Thyroid gland (tissue), 4 donors: ENCODE measurements at regions not wholly inside any gene's neighbourhood (a gene's known extent, or its start where the extent isn't known, plus 50 kb on each side); places are given as distances from the start of the nearest gene placed in this dataset.

Source experiments
- CTCF ChIP-seq, 6 experiments: fragments of 200-600 bp in 3 of 6; fragments of 450-650 bp in 3 of 6; sonication (generic) in 3 of 6; IDR thresholded peaks; one replicate each; pipeline ENCODE4 v1.5.1; 2016 to 2019; ENCODE audit warnings: antibody characterized with exemption in 6 of 6, mild to moderate bottlenecking in 2 of 6, inconsistent platforms in 1 of 6, moderate library complexity in 1 of 6
- POLR2A ChIP-seq, 2 donors: fragments of 450-650 bp; IDR thresholded peaks; one replicate each; pipeline ENCODE4 v1.6.1; 2017; ENCODE audit warnings: antibody characterized with exemption in 2 of 2, mild to moderate bottlenecking in 2 of 2, moderate library complexity in 1 of 2

GRCh38 chr2:138084206-138084605, 119.9 kb downstream of the HNMT start:
- TF ChIP-seq CTCF (IDR thresholded peaks at IDR 0.05) (no peak), POLR2A (IDR thresholded peaks at IDR 0.05) (no peak)
